ENCODE measurements at regions not wholly inside any gene's neighbourhood (a gene's known extent, or its start where the extent isn't known, plus 50 kb on each side); places are given as distances from the start of the nearest gene placed in this dataset.

GRCh38 chr13:109862627-109863026, 76.2 kb upstream of the IRS2 start:
- no peaks in the 10 kb centered on the region for H3K9me3 Mint-ChIP-seq
- no peak overlapping the region for H3K27ac Mint-ChIP-seq
- H3K27me3 Mint-ChIP-seq, result peaks cover 24% of the 10 kb centered on the region
- intact Hi-C loops (cut with micrococcal nuclease), result no loop called here
- DNase-seq, result no peak
- no peaks in the 10 kb centered on the region for H3K4me1 Mint-ChIP-seq
- no peaks in the 10 kb centered on the region for H3K36me3 Mint-ChIP-seq (ENCODE audit: low read depth)
- H3K4me3 Mint-ChIP-seq, result no peak overlapping the region

- intact Hi-C loops (cut with micrococcal nuclease), result no loop called here
- Mint-ChIP-seq H3K4me1 (no peaks in the 10 kb centered on the region), H3K27ac (no peak overlapping the region), H3K36me3 (ENCODE audit: low read depth) (no peaks in the 10 kb centered on the region), H3K4me3 (no peak overlapping the region), H3K9me3 (no peaks in the 10 kb centered on the region), H3K27me3 (peaks cover 18% of the 10 kb centered on the region)
- peak; percentile 15 for DNase-seq
Observed at GRCh38 chr13:109859898-109860297, 73.5 kb upstream of the IRS2 start.

GRCh38 chr13:109859216-109859835, 72.9 kb upstream of the IRS2 start:
- intact Hi-C loops (cut with micrococcal nuclease), result no loop called here
- no peak overlapping the region for H3K27ac Mint-ChIP-seq

GRCh38 chr13:109858319-109858718, 71.9 kb upstream of the IRS2 start:
- DNase-seq, result no peak
- no peaks in the 10 kb centered on the region for H3K4me1 Mint-ChIP-seq
- no peak overlapping the region for H3K4me3 Mint-ChIP-seq
- H3K36me3 Mint-ChIP-seq (ENCODE audit: low read depth), result no peaks in the 10 kb centered on the region
- peaks cover 23% of the 10 kb centered on the region for H3K27me3 Mint-ChIP-seq
- no peak overlapping the region for H3K27ac Mint-ChIP-seq
- intact Hi-C loops (cut with micrococcal nuclease), result no loop called here
- no peaks in the 10 kb centered on the region for H3K9me3 Mint-ChIP-seq

More at GRCh38 chr13:109859216-109859835, 72.9 kb upstream of the IRS2 start:
- Mint-ChIP-seq H3K27me3 (peaks cover 23% of the 10 kb centered on the region), H3K36me3 (ENCODE audit: low read depth) (no peaks in the 10 kb centered on the region), H3K9me3 (no peaks in the 10 kb centered on the region), H3K4me3 (no peak overlapping the region), H3K4me1 (no peaks in the 10 kb centered on the region)
- no peak for DNase-seq

- no peaks in the 10 kb centered on the region for H3K36me3 Mint-ChIP-seq (ENCODE audit: low read depth)
- no peak overlapping the region for H3K4me3 Mint-ChIP-seq
- peaks cover 21% of the 10 kb centered on the region for H3K27me3 Mint-ChIP-seq
- no peaks in the 10 kb centered on the region for H3K9me3 Mint-ChIP-seq
- intact Hi-C loops (cut with micrococcal nuclease), result no loop called here
- H3K4me1 Mint-ChIP-seq, result no peaks in the 10 kb centered on the region
- H3K27ac Mint-ChIP-seq, result no peak overlapping the region
- DNase-seq, result no peak
Observed at GRCh38 chr13:109857803-109858202, 71.4 kb upstream of the IRS2 start.

GRCh38 chr13:109857325-109857724, 70.9 kb upstream of the IRS2 start:
- peaks cover 19% of the 10 kb centered on the region for H3K27me3 Mint-ChIP-seq

GRCh38 chr13:109856350-109856749, 70.0 kb upstream of the IRS2 start:
- no peaks in the 10 kb centered on the region for H3K9me3 Mint-ChIP-seq
- H3K4me1 Mint-ChIP-seq, result no peaks in the 10 kb centered on the region
- intact Hi-C loops (cut with micrococcal nuclease), result no loop called here
- no peak overlapping the region for H3K27ac Mint-ChIP-seq
- peak; percentile 9 for DNase-seq
- H3K27me3 Mint-ChIP-seq, result peaks cover 16% of the 10 kb centered on the region
- H3K36me3 Mint-ChIP-seq (ENCODE audit: low read depth), result no peaks in the 10 kb centered on the region
- H3K4me3 Mint-ChIP-seq, result no peak overlapping the region

More at GRCh38 chr13:109857325-109857724, 70.9 kb upstream of the IRS2 start:
- intact Hi-C loops (cut with micrococcal nuclease), result no loop called here
- DNase-seq, result no peak
- Mint-ChIP-seq H3K4me1 (no peaks in the 10 kb centered on the region), H3K27ac (no peak overlapping the region), H3K9me3 (no peaks in the 10 kb centered on the region), H3K4me3 (no peak overlapping the region), H3K36me3 (ENCODE audit: low read depth) (no peaks in the 10 kb centered on the region)

GRCh38 chr13:109853153-109853552, 66.8 kb upstream of the IRS2 start:
- Mint-ChIP-seq H3K27me3 (peaks cover 11% of the 10 kb centered on the region), H3K36me3 (ENCODE audit: low read depth) (no peaks in the 10 kb centered on the region), H3K4me3 (no peak overlapping the region), H3K4me1 (no peaks in the 10 kb centered on the region), H3K27ac (no peak overlapping the region), H3K9me3 (no peaks in the 10 kb centered on the region)
- intact Hi-C loops (cut with micrococcal nuclease), result no loop called here
- peak; percentile 8 for DNase-seq

- Mint-ChIP-seq H3K27me3 (peaks cover 5% of the 10 kb centered on the region), H3K27ac (no peak overlapping the region), H3K4me1 (no peaks in the 10 kb centered on the region), H3K4me3 (no peak overlapping the region), H3K36me3 (ENCODE audit: low read depth) (no peaks in the 10 kb centered on the region), H3K9me3 (no peaks in the 10 kb centered on the region)
- intact Hi-C loops (cut with micrococcal nuclease), result no loop called here
- DNase-seq, result no peak
Observed at GRCh38 chr13:109846185-109846584, 59.8 kb upstream of the IRS2 start.

- Mint-ChIP-seq H3K36me3 (ENCODE audit: low read depth) (no peaks in the 10 kb centered on the region), H3K4me3 (no peak overlapping the region), H3K9me3 (no peaks in the 10 kb centered on the region), H3K4me1 (peaks cover 8% of the 10 kb centered on the region), H3K27me3 (peaks cover 11% of the 10 kb centered on the region), H3K27ac (no peak overlapping the region)
- no peak for DNase-seq
- intact Hi-C loops (cut with micrococcal nuclease), result no loop called here
Observed at GRCh38 chr13:109844396-109844795, 58.0 kb upstream of the IRS2 start.

GRCh38 chr13:109843695-109844094, 57.3 kb upstream of the IRS2 start:
- Mint-ChIP-seq H3K9me3 (no peaks in the 10 kb centered on the region), H3K4me1 (peaks cover 8% of the 10 kb centered on the region), H3K4me3 (no peak overlapping the region), H3K27ac (no peak overlapping the region), H3K36me3 (ENCODE audit: low read depth) (no peaks in the 10 kb centered on the region), H3K27me3 (peaks cover 7% of the 10 kb centered on the region)
- DNase-seq, result no peak
- intact Hi-C loops (cut with micrococcal nuclease), result no loop called here

GRCh38 chr13:109842212-109842920, 56.0 kb upstream of the IRS2 start:
- intact Hi-C loops (cut with micrococcal nuclease), result no loop called here
- no peak overlapping the region for H3K27ac Mint-ChIP-seq
- no peak for DNase-seq
- no peaks in the 10 kb centered on the region for H3K36me3 Mint-ChIP-seq (ENCODE audit: low read depth)
- H3K27me3 Mint-ChIP-seq, result peaks cover 7% of the 10 kb centered on the region
- no peaks in the 10 kb centered on the region for H3K9me3 Mint-ChIP-seq
- no peak overlapping the region for H3K4me3 Mint-ChIP-seq
- peaks cover 8% of the 10 kb centered on the region for H3K4me1 Mint-ChIP-seq

- intact Hi-C loops (cut with micrococcal nuclease), result no loop called here
- no peak overlapping the region for H3K27ac Mint-ChIP-seq
- H3K27me3 Mint-ChIP-seq, result peaks cover 7% of the 10 kb centered on the region
- no peaks in the 10 kb centered on the region for H3K36me3 Mint-ChIP-seq (ENCODE audit: low read depth)
- peaks cover 8% of the 10 kb centered on the region for H3K4me1 Mint-ChIP-seq
- no peaks in the 10 kb centered on the region for H3K9me3 Mint-ChIP-seq
- no peak overlapping the region for H3K4me3 Mint-ChIP-seq
- no peak for DNase-seq
Observed at GRCh38 chr13:109840893-109841287, 54.5 kb upstream of the IRS2 start.

GRCh38 chr13:109840201-109840892, 54.0 kb upstream of the IRS2 start:
- no peak for DNase-seq
- peaks cover 8% of the 10 kb centered on the region for H3K4me1 Mint-ChIP-seq
- H3K36me3 Mint-ChIP-seq (ENCODE audit: low read depth), result no peaks in the 10 kb centered on the region
- no peaks in the 10 kb centered on the region for H3K9me3 Mint-ChIP-seq
- peaks cover 7% of the 10 kb centered on the region for H3K27me3 Mint-ChIP-seq
- H3K4me3 Mint-ChIP-seq, result no peak overlapping the region
- intact Hi-C loops (cut with micrococcal nuclease), result no loop called here
- H3K27ac Mint-ChIP-seq, result no peak overlapping the region
